Adrenal gland (tissue), 5 donors: ENCODE measurements at regions not wholly inside any gene's neighbourhood (a gene's known extent, or its start where the extent isn't known, plus 50 kb on each side); places are given as distances from the start of the nearest gene placed in this dataset.

Experiments used
- CTCF ChIP-seq, 6 experiments: fragments of 450-650 bp in 4 of 6; fragments of 200-600 bp in 2 of 6; sonication (generic) in 1 of 6; IDR thresholded peaks; 1 replicate in 5 of 6; 2 replicates in 1 of 6; pipeline versions ENCODE4 v1.5.1 to v1.8.0; 2016 to 2021; ENCODE audit warnings: antibody characterized with exemption in 6 of 6, mild to moderate bottlenecking in 2 of 6, moderate library complexity in 1 of 6
- POLR2A ChIP-seq, 2 donors: fragments of 450-650 bp; IDR thresholded peaks; one replicate each; pipeline ENCODE4 v1.6.1; 2017; ENCODE audit warnings: antibody characterized with exemption in 2 of 2, mild to moderate bottlenecking in 2 of 2, moderate library complexity in 1 of 2
- donor health status: DM: no; HTN: no; CAD: no.

DNA sequence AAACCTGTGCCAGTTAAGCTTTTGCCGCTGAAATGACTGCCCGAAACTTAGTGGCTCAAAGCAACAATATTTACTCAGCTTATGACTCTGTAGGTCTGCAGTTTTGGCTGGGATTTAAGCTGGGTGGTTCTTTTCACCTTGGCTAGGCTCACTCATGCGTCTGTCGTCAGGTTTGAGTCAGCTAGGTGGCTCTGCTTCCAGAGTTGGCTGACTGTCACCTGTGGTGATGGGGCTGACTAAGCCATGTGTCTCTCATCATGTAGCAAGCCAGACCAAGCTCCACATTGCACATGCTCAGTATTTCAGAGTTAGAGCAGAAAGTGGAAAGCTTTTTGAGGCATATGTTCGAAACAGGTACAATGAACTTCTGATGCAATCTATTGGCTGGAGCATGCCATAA, 354.8 kb downstream of the MEIS1 start:
- TF ChIP-seq CTCF (IDR thresholded peaks at IDR 0.05): no peak
- no peak for TF ChIP-seq POLR2A (IDR thresholded peaks at IDR 0.05)
